Breast epithelium (tissue), 3 donors: ENCODE measurements at regions not wholly inside any gene's neighbourhood (a gene's known extent, or its start where the extent isn't known, plus 50 kb on each side); places are given as distances from the start of the nearest gene placed in this dataset.

Experiments used
- POLR2A ChIP-seq: fragments of 450-650 bp; IDR thresholded peaks from one replicate; pipeline ENCODE4 v1.6.1; 2016; ENCODE audit warnings: antibody characterized with exemption, mild to moderate bottlenecking, moderate library complexity
- POLR2AphosphoS5 ChIP-seq, 3 donors: sonication (generic); formaldehyde crosslinking; IDR thresholded peaks; one replicate each; pipeline ENCODE4 v1.6.1; 2017; ENCODE audit warnings: antibody characterized with exemption in 3 of 3

- TF ChIP-seq POLR2AphosphoS5 (IDR thresholded peaks at IDR 0.05): no peak
- no peak for TF ChIP-seq POLR2A
Observed at GRCh38 chr2:52477166-52477565, 1290.4 kb upstream of the CHAC2 start.
